ENCODE measurements at regions not wholly inside any gene's neighbourhood (a gene's known extent, or its start where the extent isn't known, plus 50 kb on each side); places are given as distances from the start of the nearest gene placed in this dataset.

GRCh38 chr10:37639200-37639599, 218.2 kb downstream of the ZNF248 start:
- TF ChIP-seq CTCF (IDR thresholded peaks at IDR 0.05; ENCODE audit: poor library complexity), result no peak
- TF ChIP-seq EZH2 (IDR thresholded peaks at IDR 0.05; ENCODE audit: borderline replicate concordance), result no peak
- TF ChIP-seq EZH2phosphoT487 (IDR thresholded peaks at IDR 0.05; ENCODE audit: low read depth, severe bottlenecking, unreplicated experiment), result no peak

All from hepatocyte (in vitro differentiated cells).